Natural killer cell (primary cell): ENCODE measurements at regions not wholly inside any gene's neighbourhood (a gene's known extent, or its start where the extent isn't known, plus 50 kb on each side); places are given as distances from the start of the nearest gene placed in this dataset.

ENCODE experiments used
- ATAC-seq, 3 donors: fragments of 150-1000 bp in 2 of 3; fragments of 200-7000 bp in 1 of 3; cut with Tn5 transposase; 1 replicate in 1 of 3; 2 replicates in 2 of 3; pipeline ENCODE4 v1.10.0; 2021; ENCODE audit warnings: mild to moderate bottlenecking in 2 of 3, moderate library complexity in 2 of 3
- DNase-seq, 2 donors: peaks; one replicate each; pipeline versions ENCODE4 v3.0.0 to v3.0.0-alpha.2; 2013 to 2021; ENCODE audit warnings: mixed read lengths in 1 of 2
- H3K27ac ChIP-seq: one replicate; pipeline ENCODE4 v1.5.1; 2013; ENCODE audit warnings: mild to moderate bottlenecking, low read length
- H3K27me3 ChIP-seq: one replicate; pipeline ENCODE4 v1.6.1; 2013; ENCODE audit warnings: low read length; ENCODE audit not compliant: control insufficient read depth, insufficient read depth
- H3K36me3 ChIP-seq: one replicate; pipeline ENCODE4 v1.6.1; 2013; ENCODE audit warnings: low read length; ENCODE audit not compliant: control insufficient read depth, insufficient read depth
- H3K4me1 ChIP-seq: one replicate; pipeline ENCODE4 v1.6.1; 2013; ENCODE audit warnings: low read length; ENCODE audit not compliant: control insufficient read depth, insufficient read depth
- H3K4me3 ChIP-seq: one replicate; pipeline ENCODE4 v1.5.1; 2013; ENCODE audit warnings: low read length
- H3K9me3 ChIP-seq: one replicate; pipeline ENCODE4 v1.6.1; 2013; ENCODE audit warnings: low read length; ENCODE audit not compliant: control insufficient read depth, insufficient read depth
- H3K27ac Mint-ChIP-seq, 2 donors: one replicate each; pipeline ENCODE4 v1.8.0; 2022; ENCODE audit warnings: mild to moderate bottlenecking in 2 of 2, mixed read lengths in 2 of 2, moderate library complexity in 1 of 2
- H3K27me3 Mint-ChIP-seq, 2 donors: one replicate each; pipeline ENCODE4 v1.8.0; 2022; ENCODE audit warnings: low read depth in 2 of 2, mixed read lengths in 2 of 2
- H3K36me3 Mint-ChIP-seq: one replicate; pipeline ENCODE4 v1.8.0; 2022; ENCODE audit warnings: mixed read lengths
- H3K4me1 Mint-ChIP-seq, 2 donors: one replicate each; pipeline ENCODE4 v1.8.0; 2022; ENCODE audit warnings: mixed read lengths in 2 of 2
- H3K4me3 Mint-ChIP-seq: one replicate; pipeline ENCODE4 v1.8.0; 2022; ENCODE audit warnings: mild to moderate bottlenecking, moderate library complexity, mixed read lengths
- H3K9me3 Mint-ChIP-seq, 2 donors: one replicate each; pipeline ENCODE4 v1.8.0; 2022; ENCODE audit warnings: mixed read lengths in 2 of 2
- CTCF ChIP-seq: fragments of 200-600 bp; IDR thresholded peaks from one replicate; pipeline ENCODE4 v1.8.0; 2022; ENCODE audit warnings: antibody characterized with exemption
- WGBS: methylation state at CpG from one replicate; pipeline ENCODE4 v1.1.7; 2013; ENCODE audit warnings: missing lambda C conversion rate; ENCODE audit not compliant: insufficient coverage; 5-methylcytosine and 5-hydroxymethylcytosine counted together
- intact Hi-C: fragments of 100-400 bp; cut with micrococcal nuclease; formaldehyde crosslinking; loops from one replicate; pipeline ENCODE4 v1.14.2; 2022

DNA sequence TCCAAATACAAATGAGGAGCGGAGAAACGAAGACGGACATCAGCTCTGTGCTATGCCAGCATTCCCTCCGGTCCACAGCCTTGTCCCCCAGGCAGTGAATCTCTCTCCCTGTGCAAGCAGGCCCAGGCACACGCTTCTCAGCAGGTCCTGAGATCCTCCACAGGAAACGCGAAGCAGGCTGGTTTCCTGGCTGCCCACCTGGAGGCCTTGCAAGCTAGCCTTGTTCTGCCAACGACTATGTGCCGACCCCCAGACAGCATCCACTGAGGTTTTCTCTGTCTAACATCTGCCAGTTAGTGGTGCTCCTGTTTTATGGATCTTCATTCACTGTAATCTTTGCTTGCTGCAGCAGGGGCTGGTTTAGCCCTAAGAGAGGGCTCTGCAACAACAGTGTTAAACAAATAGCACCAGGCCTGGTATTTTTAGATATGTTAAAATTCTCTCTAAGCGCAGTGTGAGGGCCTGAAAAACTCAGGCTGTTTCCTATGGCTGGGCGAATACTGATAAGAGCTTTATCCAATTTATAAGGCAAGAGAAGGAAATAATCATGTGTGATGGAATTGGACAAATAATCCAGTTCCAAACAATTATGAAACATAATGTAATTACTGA lies 386.0 kb upstream of the ARID1B start:
- no peaks in the 10 kb centered on the region for H3K36me3 Mint-ChIP-seq
- Histone ChIP-seq H3K27ac (no peak overlapping the region), H3K36me3 (no peaks in the 10 kb centered on the region), H3K4me3 (no peak overlapping the region), H3K9me3 (no peaks in the 10 kb centered on the region), H3K27me3 (peaks cover 34% of the 10 kb centered on the region), H3K4me1 (peaks cover 12% of the 10 kb centered on the region)
- H3K27me3 Mint-ChIP-seq: peaks cover 40 to 67% of the 10 kb centered on the region in 2 donors
- no peaks in the 10 kb centered on the region for H3K9me3 Mint-ChIP-seq
- DNase-seq (peak in 1 of 2 donors; percentile 9), ATAC-seq (no peak)
- no peak overlapping the region for H3K4me3 Mint-ChIP-seq
- H3K4me1 Mint-ChIP-seq: peaks cover 10 to 11% of the 10 kb centered on the region in 2 donors
- TF ChIP-seq CTCF: no peak
- WGBS: 66% methylated on average over 10 of the region's 11 CpGs
- no peak overlapping the region for H3K27ac Mint-ChIP-seq
- intact Hi-C loops: no loop called here

GRCh38 chr6:156390621-156391020 lies 386.6 kb upstream of the ARID1B start:
- WGBS: 93% methylated on average over 3 of the region's 3 CpGs
- H3K4me3 Mint-ChIP-seq: no peak overlapping the region
- intact Hi-C loops: no loop called here
- H3K27me3 Mint-ChIP-seq: peaks cover 43 to 73% of the 10 kb centered on the region in 2 donors
- no peak for DNase-seq
- H3K9me3 Mint-ChIP-seq: no peaks in the 10 kb centered on the region
- no peak for TF ChIP-seq CTCF
- H3K4me1 Mint-ChIP-seq: peaks cover 5% of the 10 kb centered on the region in 2 donors
- Histone ChIP-seq H3K9me3 (no peaks in the 10 kb centered on the region), H3K27ac (no peak overlapping the region), H3K27me3 (peaks cover 34% of the 10 kb centered on the region), H3K4me1 (peaks cover 9% of the 10 kb centered on the region), H3K36me3 (no peaks in the 10 kb centered on the region), H3K4me3 (no peak overlapping the region)
- H3K27ac Mint-ChIP-seq: no peak overlapping the region
- no peaks in the 10 kb centered on the region for H3K36me3 Mint-ChIP-seq
- ATAC-seq: no peak

- 84% methylated on average over 10 of the region's 10 CpGs for WGBS
- Histone ChIP-seq H3K4me3 (no peak overlapping the region), H3K27ac (no peak overlapping the region), H3K4me1 (no peaks in the 10 kb centered on the region), H3K27me3 (peaks cover 29% of the 10 kb centered on the region), H3K36me3 (no peaks in the 10 kb centered on the region), H3K9me3 (no peaks in the 10 kb centered on the region)
- Mint-ChIP-seq H3K27ac (no peak overlapping the region), H3K4me1 (no peaks in the 10 kb centered on the region), H3K27me3 (peaks cover 48 to 80% of the 10 kb centered on the region in 2 donors), H3K4me3 (no peak overlapping the region), H3K36me3 (no peaks in the 10 kb centered on the region), H3K9me3 (no peaks in the 10 kb centered on the region)
- intact Hi-C loops: no loop called here
- DNase-seq (no peak), ATAC-seq (no peak)
- TF ChIP-seq CTCF: no peak
Observed at GRCh38 chr6:156389296-156389695, 387.9 kb upstream of the ARID1B start.

- H3K9me3 Mint-ChIP-seq: no peaks in the 10 kb centered on the region
- no peak for TF ChIP-seq CTCF
- DNase-seq (no peak), ATAC-seq (no peak)
- peaks cover 36 to 78% of the 10 kb centered on the region in 2 donors for H3K27me3 Mint-ChIP-seq
- no peaks in the 10 kb centered on the region for H3K4me1 ChIP-seq
- no peaks in the 10 kb centered on the region for H3K9me3 ChIP-seq
- no peak overlapping the region for H3K27ac Mint-ChIP-seq
- 84% methylated on average over 2 of the region's 4 CpGs for WGBS
- no peaks in the 10 kb centered on the region for H3K36me3 ChIP-seq
- no peak overlapping the region for H3K4me3 Mint-ChIP-seq
- H3K36me3 Mint-ChIP-seq: no peaks in the 10 kb centered on the region
- no peak overlapping the region for H3K27ac ChIP-seq
- H3K4me3 ChIP-seq: no peak overlapping the region
- H3K27me3 ChIP-seq: peaks cover 16% of the 10 kb centered on the region
- intact Hi-C loops: no loop called here
- no peaks in the 10 kb centered on the region for H3K4me1 Mint-ChIP-seq
Observed at GRCh38 chr6:156387472-156387871, 389.7 kb upstream of the ARID1B start.
